SK-N-SH (cell line): ENCODE measurements at regions not wholly inside any gene's neighbourhood (a gene's known extent, or its start where the extent isn't known, plus 50 kb on each side); places are given as distances from the start of the nearest gene placed in this dataset.

Experiments used
- CTCF ChIA-PET: fragments of 300-600, 350-600 bp; formaldehyde crosslinking; extraction: SDS; loops from one replicate; lab custom pipeline; 2021; lab: Yijun Ruan, JAX
- POLR2A ChIA-PET: fragments of 350-600 bp; sonication (Branson Sonifier 250); formaldehyde crosslinking; extraction: SDS; loops from one replicate; lab custom pipeline; 2020; ENCODE audit warnings: antibody characterized with exemption, inconsistent platforms; lab: Yijun Ruan, JAX
- DNase-seq: peaks from one replicate; pipeline ENCODE4 v3.0.0; 2012
- H2AFZ ChIP-seq: fragments of 200-600 bp; sonication (generic); 2 replicates; pipeline ENCODE4 v1.8.1; 2016; ENCODE audit warnings: antibody characterized with exemption, mild to moderate bottlenecking, low read depth
- H3F3A ChIP-seq: fragments of 200-600 bp; sonication (generic); replicated peaks from 2 replicates; pipeline ENCODE3; 2016; ENCODE audit warnings: antibody characterized with exemption, mild to moderate bottlenecking; ENCODE audit not compliant: insufficient read depth
- H3K27ac ChIP-seq, 2 experiments: fragments of 200-500 bp in 1 of 2; fragments of 200-600 bp in 1 of 2; sonication (Bioruptor generic) in 1 of 2; sonication (generic), shearing (Covaris generic) in 1 of 2; 2 replicates each; pipeline versions ENCODE4 v1.5.1 to v1.6.1; 2014 to 2016; ENCODE audit warnings: low read depth in 2 of 2, inconsistent platforms in 1 of 2, low read length in 1 of 2, mild to moderate bottlenecking in 1 of 2, mixed read lengths in 1 of 2
- H3K27me3 ChIP-seq: fragments of 200-600 bp; sonication (generic), shearing (Covaris generic); 2 replicates; pipeline ENCODE4 v1.6.1; 2016; ENCODE audit warnings: mixed run types; ENCODE audit not compliant: insufficient read depth
- H3K36me3 ChIP-seq, 2 experiments: fragments of 200-500 bp in 1 of 2; fragments of 200-600 bp in 1 of 2; sonication (Bioruptor generic) in 1 of 2; sonication (generic) in 1 of 2; replicated peaks in 1 of 2; 2 replicates each; pipeline versions ENCODE3 to v1.5.1; 2014 to 2016; ENCODE audit warnings: low read length in 1 of 2, mild to moderate bottlenecking in 1 of 2; ENCODE audit not compliant: insufficient read depth in 2 of 2, control insufficient read depth in 1 of 2
- H3K4me1 ChIP-seq, 2 experiments: fragments of 200-500 bp in 1 of 2; fragments of 200-600 bp in 1 of 2; sonication (Bioruptor generic) in 1 of 2; sonication (generic), shearing (Covaris generic) in 1 of 2; 2 replicates each; pipeline versions ENCODE4 v1.5.1 to v1.6.1; 2014 to 2016; ENCODE audit warnings: low read depth in 1 of 2, low read length in 1 of 2, mixed run types in 1 of 2; ENCODE audit not compliant: insufficient read depth in 2 of 2, control insufficient read depth in 1 of 2
- H3K4me2 ChIP-seq: fragments of 200-600 bp; sonication (generic), shearing (Covaris generic); 2 replicates; pipeline ENCODE4 v1.6.1; 2017; ENCODE audit warnings: mixed run types
- H3K4me3 ChIP-seq, 2 experiments: fragments of 200-500 bp in 1 of 2; fragments of 200-600 bp in 1 of 2; sonication (Bioruptor generic) in 1 of 2; sonication (generic), shearing (Covaris generic) in 1 of 2; 2 replicates each; pipeline versions ENCODE4 v1.5.1 to v1.8.1; 2014 to 2016; ENCODE audit warnings: low read depth in 2 of 2, inconsistent platforms in 1 of 2, low read length in 1 of 2, mild to moderate bottlenecking in 1 of 2, mixed read lengths in 1 of 2, moderate library complexity in 1 of 2
- H3K79me2 ChIP-seq: fragments of 200-600 bp; sonication (generic); 2 replicates; pipeline ENCODE4 v1.8.1; 2017; ENCODE audit warnings: mild to moderate bottlenecking; ENCODE audit not compliant: insufficient read depth
- H3K9ac ChIP-seq: fragments of 200-600 bp; sonication (generic); 2 replicates; pipeline ENCODE4 v1.6.1; 2017; ENCODE audit warnings: mixed run types
- H3K9me2 ChIP-seq: fragments of 200-600 bp; sonication (generic); 2 replicates; pipeline ENCODE4 v1.6.1; 2017; ENCODE audit warnings: mixed run types
- H3K9me3 ChIP-seq: fragments of 200-600 bp; sonication (generic); 2 replicates; pipeline ENCODE4 v1.6.1; 2017; ENCODE audit warnings: mixed run types, mild to moderate bottlenecking, moderate library complexity
- H4K20me1 ChIP-seq: fragments of 200-600 bp; sonication (generic); 2 replicates; pipeline ENCODE4 v1.6.1; 2017; ENCODE audit warnings: mild to moderate bottlenecking, mixed run types; ENCODE audit not compliant: insufficient read depth
- CHD2 ChIP-seq: fragments of 150-350 bp; IDR thresholded peaks from 2 replicates; pipeline ENCODE4 v1.6.1; 2018; ENCODE audit warnings: low read length; ENCODE audit not compliant: partially characterized antibody
- CTCF ChIP-seq: fragments of 200-600 bp; sonication (generic); IDR thresholded peaks from 2 replicates; pipeline ENCODE4 v1.6.1; 2017; ENCODE audit warnings: antibody characterized with exemption, mild to moderate bottlenecking, moderate library complexity
- EZH2phosphoT487 ChIP-seq: fragments of 200-600 bp; sonication (generic); IDR thresholded peaks from 2 replicates; pipeline ENCODE4 v1.6.1; 2017; ENCODE audit warnings: low read depth, mixed run types, mild to moderate bottlenecking, antibody characterized with exemption, moderate library complexity, borderline replicate concordance
- FOSL2 ChIP-seq: IDR thresholded peaks from 2 replicates; pipeline ENCODE4 v1.4.0; 2012; ENCODE audit warnings: low read depth, mild to moderate bottlenecking, moderate library complexity, borderline replicate concordance
- FOXJ3 ChIP-seq: sonication (generic); formaldehyde crosslinking; IDR thresholded peaks from 2 replicates; pipeline ENCODE4 v1.5.1; 2020; ENCODE audit warnings: mild to moderate bottlenecking, missing genetic modification reagents
- FOXM1 ChIP-seq: IDR thresholded peaks from 2 replicates; pipeline ENCODE4 v1.4.0; 2012; ENCODE audit warnings: low read depth, mild to moderate bottlenecking
- GABPA ChIP-seq: IDR thresholded peaks from 2 replicates; pipeline ENCODE4 v1.4.0; 2012; ENCODE audit warnings: low read depth, mild to moderate bottlenecking
- GATA2 ChIP-seq: sonication (generic); formaldehyde crosslinking; IDR thresholded peaks from 2 replicates; pipeline ENCODE4 v1.5.0; 2020; ENCODE audit warnings: mild to moderate bottlenecking, missing genetic modification reagents
- IRF3 ChIP-seq: fragments of 150-350 bp; IDR thresholded peaks from 2 replicates; pipeline ENCODE4 v1.6.1; 2016; ENCODE audit warnings: mild to moderate bottlenecking, low read depth, low read length
- JUND ChIP-seq: IDR thresholded peaks from 2 replicates; pipeline ENCODE4 v1.4.0; 2012
- MAX ChIP-seq: IDR thresholded peaks from 2 replicates; pipeline ENCODE4 v1.4.0; 2012; ENCODE audit warnings: low read depth
- MXI1 ChIP-seq: IDR thresholded peaks from 2 replicates; pipeline ENCODE4 v1.6.1; 2012; ENCODE audit warnings: mild to moderate bottlenecking, low read depth, low read length, improper control_type of control experiment
- NRF1 ChIP-seq: IDR thresholded peaks from 2 replicates; pipeline ENCODE4 v1.6.1; 2012; ENCODE audit warnings: low read depth, mild to moderate bottlenecking, low read length
- PBX3 ChIP-seq: IDR thresholded peaks from 2 replicates; pipeline ENCODE4; 2012
- POLR2AphosphoS5 ChIP-seq: IDR thresholded peaks from 2 replicates; pipeline ENCODE4 v1.6.1; 2012; ENCODE audit warnings: low read depth, low read length
- RAD21 ChIP-seq: IDR thresholded peaks from 2 replicates; pipeline ENCODE4 v1.6.1; 2012; ENCODE audit warnings: mild to moderate bottlenecking, low read length
- RCOR1 ChIP-seq: fragments of 150-350 bp; IDR thresholded peaks from 2 replicates; pipeline ENCODE4 v1.6.1; 2017; ENCODE audit warnings: antibody characterized with exemption, low read length
- RFX5 ChIP-seq: IDR thresholded peaks from 2 replicates; pipeline ENCODE4 v1.6.1; 2012; ENCODE audit warnings: mild to moderate bottlenecking, improper control_type of control experiment, low read length
- SIN3A ChIP-seq: IDR thresholded peaks from 2 replicates; pipeline ENCODE4 v1.6.1; 2012; ENCODE audit warnings: low read depth, mild to moderate bottlenecking, low read length, moderate library complexity, borderline replicate concordance
- TCF12 ChIP-seq: IDR thresholded peaks from 2 replicates; pipeline ENCODE4 v1.4.0; 2012
- USF2 ChIP-seq: fragments of 150-350 bp; IDR thresholded peaks from 2 replicates; pipeline ENCODE4 v1.6.1; 2017; ENCODE audit warnings: antibody characterized with exemption, low read length, low read depth, borderline replicate concordance
- YY1 ChIP-seq: IDR thresholded peaks from 2 replicates; pipeline ENCODE4 v1.4.0; 2012; ENCODE audit warnings: low read depth, mild to moderate bottlenecking
- ZBTB33 ChIP-seq: IDR thresholded peaks from 2 replicates; pipeline ENCODE4 v1.4.0; 2012; ENCODE audit warnings: low read depth, borderline replicate concordance
- WGBS: methylation state at CpG from one replicate; pipeline ENCODE4 v1.1.6; 2017; ENCODE audit warnings: low lambda C conversion rate; 5-methylcytosine and 5-hydroxymethylcytosine counted together

GRCh38 chr6:130602151-130602770 is 224.9 kb upstream of the SMLR1 start (continued):
- TF ChIP-seq POLR2AphosphoS5 (peak; percentile 83; the same call in 1 of the 2 replicates), FOXJ3 (CRISPR knock-in tag) (no peak), EZH2phosphoT487 (no peak), PBX3 (peak; percentile 96), CTCF (no peak), GATA2 (no peak), GABPA (peak; percentile 42; the same call in 1 of the 2 replicates)
- TF ChIP-seq, all 33 proteins: peak for 18

GRCh38 chr6:130603391-130603790 is 223.8 kb upstream of the SMLR1 start:
- no peaks in the 10 kb centered on the region for H4K20me1 ChIP-seq
- peak overlapping the region in 1 of 2 experiments; percentile 98; a peak in 2 of 4 replicates for H3K27ac ChIP-seq
- H3K4me2 ChIP-seq = no peak overlapping the region
- H3K9me3 ChIP-seq = no peaks in the 10 kb centered on the region
- no peaks in the 10 kb centered on the region for H3K9me2 ChIP-seq
- TF ChIP-seq FOSL2 (no peak), RCOR1 (no peak), FOXM1 (no peak), SIN3A (no peak), RAD21 (no peak), MXI1 (no peak), RFX5 (no peak), GABPA (no peak), MAX (no peak), IRF3 (no peak), USF2 (no peak), TCF12 (no peak), NRF1 (no peak), CHD2 (no peak), JUND (no peak), YY1 (no peak), ZBTB33 (no peak), POLR2AphosphoS5 (no peak)
- H3K9ac ChIP-seq = no peak overlapping the region
- peaks cover 0 to 37% of the 10 kb centered on the region in 2 experiments; a peak in 3 of 4 replicates for H3K4me1 ChIP-seq
- H3K27me3 ChIP-seq = no peaks in the 10 kb centered on the region
- DNase-seq = no peak
- peaks cover 24% of the 10 kb centered on the region for H3F3A ChIP-seq
- H3K36me3 ChIP-seq = no peaks in the 10 kb centered on the region
- H3K4me3 ChIP-seq = no peak overlapping the region
- ChIA-PET CTCF (interaction anchor here (1.3 kb wide), 1 partner anchor 10 kb away, joined by 5 read pairs; no protein-coding TSS in a partner anchor), POLR2A (no interaction called here)
- H2AFZ ChIP-seq = no peak overlapping the region
- WGBS = 93% methylated on average over 3 of the region's 3 CpGs
- H3K79me2 ChIP-seq = no peaks in the 10 kb centered on the region
